HFF-Myc (cell line): ENCODE measurements at regions not wholly inside any gene's neighbourhood (a gene's known extent, or its start where the extent isn't known, plus 50 kb on each side); places are given as distances from the start of the nearest gene placed in this dataset.
"Not testable (repeated sequence)": the region's sequence is repeated elsewhere in the genome, so short reads cannot be mapped to it uniquely, and the experiment has no call there.

Source experiments
- DNase-seq: peaks from one replicate; pipeline ENCODE4 v3.0.0-alpha.2; 2011; ENCODE audit warnings: low read depth; ENCODE audit errors: extremely low read depth
- H3K4me3 ChIP-seq: replicated peaks from 2 replicates; pipeline ENCODE4 v1.5.1; 2011; ENCODE audit warnings: low read depth, mild to moderate bottlenecking, control low read depth, low read length
- TF ChIP-seq, protein P1 (sequence below): IDR thresholded peaks from 2 replicates; pipeline ENCODE4 v1.5.1; 2012; ENCODE audit warnings: mild to moderate bottlenecking, low read depth, low read length, control low read depth; ENCODE audit errors: missing control alignments

DNA sequence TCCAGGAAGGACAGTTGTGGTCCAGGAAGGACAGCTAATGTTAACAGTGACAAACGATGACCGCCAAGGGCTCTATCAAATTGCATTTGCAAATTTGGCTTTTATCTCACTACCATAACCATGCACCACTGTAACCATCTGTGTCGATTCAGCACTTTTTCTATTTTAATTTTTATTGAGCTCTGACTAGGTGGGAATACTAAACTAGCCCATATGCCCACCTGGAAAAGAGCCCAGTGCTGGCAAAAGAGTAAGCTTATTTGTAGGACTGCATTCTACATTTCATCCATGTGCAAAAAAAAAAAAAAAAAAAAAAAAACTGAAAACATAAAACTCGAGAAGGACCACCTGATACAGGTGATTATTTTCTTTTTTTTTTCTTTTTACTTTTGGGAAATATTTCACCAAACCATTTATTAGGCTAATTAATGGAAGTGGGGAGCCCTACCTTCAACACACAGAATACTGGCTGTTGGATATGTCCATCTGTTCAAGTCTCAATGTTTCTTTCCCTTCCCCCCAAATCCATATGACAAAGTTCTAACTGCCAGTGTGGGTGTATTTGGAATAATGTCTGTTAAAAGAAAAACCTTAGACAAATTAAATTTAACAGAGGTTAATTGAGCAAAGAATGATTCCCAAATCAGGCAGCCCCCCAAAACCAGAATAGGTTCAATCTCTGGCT lies 99.5 kb upstream of the MXRA5 start:
- TF ChIP-seq, protein P1, sequence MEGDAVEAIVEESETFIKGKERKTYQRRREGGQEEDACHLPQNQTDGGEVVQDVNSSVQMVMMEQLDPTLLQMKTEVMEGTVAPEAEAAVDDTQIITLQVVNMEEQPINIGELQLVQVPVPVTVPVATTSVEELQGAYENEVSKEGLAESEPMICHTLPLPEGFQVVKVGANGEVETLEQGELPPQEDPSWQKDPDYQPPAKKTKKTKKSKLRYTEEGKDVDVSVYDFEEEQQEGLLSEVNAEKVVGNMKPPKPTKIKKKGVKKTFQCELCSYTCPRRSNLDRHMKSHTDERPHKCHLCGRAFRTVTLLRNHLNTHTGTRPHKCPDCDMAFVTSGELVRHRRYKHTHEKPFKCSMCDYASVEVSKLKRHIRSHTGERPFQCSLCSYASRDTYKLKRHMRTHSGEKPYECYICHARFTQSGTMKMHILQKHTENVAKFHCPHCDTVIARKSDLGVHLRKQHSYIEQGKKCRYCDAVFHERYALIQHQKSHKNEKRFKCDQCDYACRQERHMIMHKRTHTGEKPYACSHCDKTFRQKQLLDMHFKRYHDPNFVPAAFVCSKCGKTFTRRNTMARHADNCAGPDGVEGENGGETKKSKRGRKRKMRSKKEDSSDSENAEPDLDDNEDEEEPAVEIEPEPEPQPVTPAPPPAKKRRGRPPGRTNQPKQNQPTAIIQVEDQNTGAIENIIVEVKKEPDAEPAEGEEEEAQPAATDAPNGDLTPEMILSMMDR, result no peak
- no peak overlapping the region for H3K4me3 ChIP-seq
- DNase-seq, result no peak

- no peak overlapping the region for H3K4me3 ChIP-seq
- TF ChIP-seq, protein P1, result no peak
- DNase-seq, result no peak
Measured at GRCh38 chrX:3443184-3443583, 96.7 kb upstream of the MXRA5 start.

DNA sequence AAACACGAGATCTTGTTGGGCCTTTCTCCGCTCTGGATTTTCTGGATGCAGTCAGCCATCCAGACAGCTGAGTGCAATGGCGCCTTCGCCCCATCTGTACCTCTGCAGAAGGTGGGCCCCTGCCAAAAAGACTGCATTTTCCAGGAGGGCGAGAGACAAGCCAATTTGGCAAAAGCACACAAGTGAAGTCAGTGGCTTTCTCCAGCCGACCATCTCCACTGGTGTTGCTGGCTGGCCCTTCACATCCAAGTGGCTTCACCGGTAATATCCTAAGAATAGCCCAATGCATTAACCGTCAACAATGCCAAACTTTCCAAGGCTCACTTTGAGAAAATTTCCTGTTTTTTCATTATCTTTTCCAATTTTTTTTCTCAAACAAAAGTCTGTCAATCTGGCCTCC lies 96.2 kb upstream of the MXRA5 start:
- no peak for DNase-seq
- TF ChIP-seq, protein P1, result no peak
- H3K4me3 ChIP-seq, result no peak overlapping the region

GRCh38 chrX:3440981-3441380 lies 94.5 kb upstream of the MXRA5 start:
- DNase-seq, result no peak
- TF ChIP-seq, protein P1, result no peak
- H3K4me3 ChIP-seq, result no peak overlapping the region

- DNase-seq, H3K4me3 ChIP-seq: not testable (repeated sequence)
Measured at GRCh38 chrX:3435916-3436315, 89.5 kb upstream of the MXRA5 start.

GRCh38 chrX:3435057-3435456 lies 88.6 kb upstream of the MXRA5 start:
- no peak for DNase-seq
- no peak overlapping the region for H3K4me3 ChIP-seq
- TF ChIP-seq, protein P1, result no peak

DNA sequence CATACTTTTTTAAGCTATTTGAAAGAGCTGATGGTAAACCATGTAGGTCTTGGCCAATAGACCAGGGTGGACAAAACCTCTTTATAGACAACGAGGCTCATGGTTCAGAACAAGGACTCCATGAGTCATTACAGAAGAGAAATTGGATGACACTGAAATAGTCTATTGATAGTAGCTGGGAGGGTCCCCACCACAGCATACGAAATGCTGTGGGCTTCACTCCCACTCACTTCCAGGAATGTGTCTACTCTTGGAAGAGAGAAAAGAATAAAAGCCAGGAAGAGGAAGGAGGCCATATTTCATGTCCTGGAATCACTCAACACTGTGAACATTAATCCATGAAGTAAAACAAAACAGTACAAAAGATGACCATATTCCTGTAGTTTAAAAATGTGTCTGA lies 82.3 kb upstream of the MXRA5 start:
- DNase-seq, result no peak
- TF ChIP-seq, protein P1, result no peak
- no peak overlapping the region for H3K4me3 ChIP-seq
